Trophoblast cell (in vitro differentiated cells and primary cell): ENCODE measurements at regions not wholly inside any gene's neighbourhood (a gene's known extent, or its start where the extent isn't known, plus 50 kb on each side); places are given as distances from the start of the nearest gene placed in this dataset.
"Not testable (repeated sequence)": the region's sequence is repeated elsewhere in the genome, so short reads cannot be mapped to it uniquely, and the experiment has no call there.

Experiments
- DNase-seq, 2 donors: peaks; one replicate each; pipeline ENCODE4 v3.0.0-alpha.2; 2016
- H2AFZ ChIP-seq: 2 replicates; pipeline ENCODE4 v1.6.1; 2013; ENCODE audit warnings: low read length, moderate library complexity, mild to moderate bottlenecking; ENCODE audit not compliant: insufficient read depth, poor library complexity
- H2AK5ac ChIP-seq: 2 replicates; pipeline ENCODE4 v1.6.1; 2013; ENCODE audit warnings: mild to moderate bottlenecking, low read length
- H2BK120ac ChIP-seq: 2 replicates; pipeline ENCODE4 v1.6.1; 2013; ENCODE audit warnings: low read length, mild to moderate bottlenecking, moderate library complexity; ENCODE audit not compliant: insufficient read depth, poor library complexity
- H2BK12ac ChIP-seq: 2 replicates; pipeline ENCODE4 v1.6.1; 2013; ENCODE audit warnings: mild to moderate bottlenecking, low read length, moderate library complexity
- H2BK5ac ChIP-seq: 2 replicates; pipeline ENCODE4 v1.6.1; 2013; ENCODE audit warnings: low read length, low read depth, moderate library complexity, mild to moderate bottlenecking; ENCODE audit not compliant: poor library complexity
- H3K14ac ChIP-seq: 2 replicates; pipeline ENCODE4 v1.6.1; 2013; ENCODE audit warnings: mild to moderate bottlenecking, low read length
- H3K18ac ChIP-seq: 2 replicates; pipeline ENCODE4 v1.6.1; 2013; ENCODE audit warnings: mild to moderate bottlenecking, low read length
- H3K23ac ChIP-seq: 2 replicates; pipeline ENCODE4 v1.6.1; 2013; ENCODE audit warnings: low read length
- H3K27ac ChIP-seq: 2 replicates; pipeline ENCODE4 v1.5.1; 2013; ENCODE audit warnings: low read depth, mild to moderate bottlenecking, inconsistent platforms, low read length, moderate library complexity
- H3K27me3 ChIP-seq: 2 replicates; pipeline ENCODE4 v1.6.1; 2013; ENCODE audit warnings: inconsistent platforms, mild to moderate bottlenecking, low read length, moderate library complexity; ENCODE audit not compliant: insufficient read depth
- H3K36me3 ChIP-seq, 2 experiments: 1 replicate in 1 of 2; 2 replicates in 1 of 2; pipeline ENCODE4 v1.6.1; 2013; ENCODE audit warnings: low read length in 2 of 2, mild to moderate bottlenecking in 2 of 2, moderate library complexity in 1 of 2; ENCODE audit not compliant: insufficient read depth in 2 of 2, control insufficient read depth in 1 of 2
- H3K4ac ChIP-seq: 2 replicates; pipeline ENCODE4 v1.6.1; 2013; ENCODE audit warnings: low read depth, mild to moderate bottlenecking, low read length, moderate library complexity
- H3K4me1 ChIP-seq, 2 experiments: 1 replicate in 1 of 2; 2 replicates in 1 of 2; pipeline ENCODE4 v1.6.1; 2013; ENCODE audit warnings: low read length in 2 of 2, mild to moderate bottlenecking in 2 of 2, moderate library complexity in 1 of 2; ENCODE audit not compliant: insufficient read depth in 2 of 2, control insufficient read depth in 1 of 2
- H3K4me2 ChIP-seq: 2 replicates; pipeline ENCODE4 v1.6.1; 2013; ENCODE audit warnings: inconsistent platforms, mild to moderate bottlenecking, low read length, moderate library complexity
- H3K4me3 ChIP-seq: 2 replicates; pipeline ENCODE4 v1.5.1; 2013; ENCODE audit warnings: mild to moderate bottlenecking, low read depth, low read length, inconsistent platforms
- H3K79me1 ChIP-seq: one replicate; pipeline ENCODE4 v1.6.1; 2013; ENCODE audit warnings: low read length
- H3K79me2 ChIP-seq: 2 replicates; pipeline ENCODE4 v1.6.1; 2013; ENCODE audit warnings: low read length, mild to moderate bottlenecking; ENCODE audit not compliant: control insufficient read depth, insufficient read depth, poor library complexity
- H3K9ac ChIP-seq: 2 replicates; pipeline ENCODE4 v1.6.1; 2013; ENCODE audit warnings: mild to moderate bottlenecking, low read length
- H3K9me3 ChIP-seq: 2 replicates; pipeline ENCODE4 v1.6.1; 2013; ENCODE audit warnings: low read depth, mild to moderate bottlenecking, control low read depth, inconsistent platforms, low read length; ENCODE audit not compliant: insufficient read depth
- H4K12ac ChIP-seq: 2 replicates; pipeline ENCODE4 v1.6.1; 2013; ENCODE audit warnings: low read depth, mild to moderate bottlenecking, low read length, moderate library complexity
- H4K8ac ChIP-seq: 2 replicates; pipeline ENCODE4 v1.6.1; 2013; ENCODE audit warnings: low read depth, mild to moderate bottlenecking, low read length, moderate library complexity
- H4K91ac ChIP-seq: one replicate; pipeline ENCODE4 v1.6.1; 2013; ENCODE audit warnings: low read depth, mild to moderate bottlenecking, low read length, moderate library complexity
- WGBS: extraction: QIAGEN DNeasy Blood & Tissue Kit; methylation state at CpG from one replicate; pipeline ENCODE4 v1.1.7; 2013; ENCODE audit warnings: missing lambda C conversion rate; ENCODE audit not compliant: insufficient read length, insufficient coverage; ENCODE audit errors: extremely low coverage; 5-methylcytosine and 5-hydroxymethylcytosine counted together

- no peak overlapping the region for H3K14ac ChIP-seq
- no peak overlapping the region for H3K4me2 ChIP-seq
- H2BK120ac ChIP-seq: no peak overlapping the region
- H3K23ac ChIP-seq: no peak overlapping the region
- peaks cover 2% of the 10 kb centered on the region for H3K9me3 ChIP-seq
- H2AFZ ChIP-seq: no peak overlapping the region
- no CpG with 5 or more reads among the region's 9 CpGs for WGBS
- H2BK5ac ChIP-seq: no peak overlapping the region
- no peak overlapping the region for H4K91ac ChIP-seq
- no peak overlapping the region for H3K27ac ChIP-seq
- DNase-seq: no peak
- H3K9ac ChIP-seq: no peak overlapping the region
- no peak overlapping the region for H3K18ac ChIP-seq
- H3K4me1 ChIP-seq: no peaks in the 10 kb centered on the region
- H2AK5ac ChIP-seq: no peak overlapping the region
- no peak overlapping the region for H4K8ac ChIP-seq
- peak overlapping the region; percentile 3 for H3K4me3 ChIP-seq
- H4K12ac ChIP-seq: no peak overlapping the region
- no peaks in the 10 kb centered on the region for H3K36me3 ChIP-seq
- no peaks in the 10 kb centered on the region for H3K27me3 ChIP-seq
- no peaks in the 10 kb centered on the region for H3K79me2 ChIP-seq
- no peaks in the 10 kb centered on the region for H3K79me1 ChIP-seq
- no peak overlapping the region for H2BK12ac ChIP-seq
- no peak overlapping the region for H3K4ac ChIP-seq
Measured at GRCh38 chr2:131635611-131636010, 107.9 kb downstream of the CCDC74A start.

GRCh38 chr2:131636704-131637308 is 109.1 kb downstream of the CCDC74A start:
- H3K14ac ChIP-seq, H3K9me3 ChIP-seq, H3K27me3 ChIP-seq, H3K4me2 ChIP-seq, H3K23ac ChIP-seq, H2BK12ac ChIP-seq, H3K4me3 ChIP-seq, H3K18ac ChIP-seq, H2BK5ac ChIP-seq, DNase-seq, H2AFZ ChIP-seq, H3K4me1 ChIP-seq, H2BK120ac ChIP-seq, H4K8ac ChIP-seq, H3K79me2 ChIP-seq, H4K12ac ChIP-seq, H3K36me3 ChIP-seq, H3K9ac ChIP-seq, H4K91ac ChIP-seq, H2AK5ac ChIP-seq, H3K4ac ChIP-seq, H3K79me1 ChIP-seq, H3K27ac ChIP-seq: not testable (repeated sequence)
- WGBS: no CpG with 5 or more reads among the region's 7 CpGs

- not testable (repeated sequence) for H2BK120ac ChIP-seq, H4K91ac ChIP-seq, H3K27me3 ChIP-seq
Measured at GRCh38 chr2:131639001-131639620, 111.4 kb downstream of the CCDC74A start.

GRCh38 chr2:131641414-131642206 is 113.9 kb downstream of the CCDC74A start:
- H3K9ac ChIP-seq: no peak overlapping the region
- H2AK5ac ChIP-seq: no peak overlapping the region
- no CpG with 5 or more reads among the region's 3 CpGs for WGBS
- H2BK12ac ChIP-seq: no peak overlapping the region
- H3K36me3 ChIP-seq: no peaks in the 10 kb centered on the region
- no peak overlapping the region for H3K4ac ChIP-seq
- peaks cover 6% of the 10 kb centered on the region for H3K9me3 ChIP-seq
- no peak overlapping the region for H4K8ac ChIP-seq
- H2AFZ ChIP-seq: no peak overlapping the region
- no peaks in the 10 kb centered on the region for H3K27me3 ChIP-seq
- no peak overlapping the region for H3K14ac ChIP-seq
- no peak overlapping the region for H3K4me3 ChIP-seq
- H4K91ac ChIP-seq: no peak overlapping the region
- no peaks in the 10 kb centered on the region for H3K4me1 ChIP-seq
- no peak overlapping the region for H3K4me2 ChIP-seq
- H3K79me2 ChIP-seq: no peaks in the 10 kb centered on the region
- H3K79me1 ChIP-seq: no peaks in the 10 kb centered on the region
- no peak overlapping the region for H3K18ac ChIP-seq
- no peak overlapping the region for H3K23ac ChIP-seq
- H2BK5ac ChIP-seq: no peak overlapping the region
- no peak overlapping the region for H2BK120ac ChIP-seq
- DNase-seq: no peak
- H4K12ac ChIP-seq: no peak overlapping the region
- H3K27ac ChIP-seq: no peak overlapping the region

More at GRCh38 chr2:131639001-131639620, 111.4 kb downstream of the CCDC74A start:
- not testable (repeated sequence) for H3K79me2 ChIP-seq, H3K4me2 ChIP-seq, H2AFZ ChIP-seq, H3K4me1 ChIP-seq, H2AK5ac ChIP-seq, H2BK12ac ChIP-seq, DNase-seq, H3K9ac ChIP-seq, H3K79me1 ChIP-seq, H3K14ac ChIP-seq, H3K36me3 ChIP-seq, H3K9me3 ChIP-seq, H2BK5ac ChIP-seq, H3K27ac ChIP-seq, H3K18ac ChIP-seq, H3K23ac ChIP-seq, H4K8ac ChIP-seq, H4K12ac ChIP-seq, H3K4me3 ChIP-seq, H3K4ac ChIP-seq
- no CpG with 5 or more reads among the region's 4 CpGs for WGBS
